ENCODE measurements at regions not wholly inside any gene's neighbourhood (a gene's known extent, or its start where the extent isn't known, plus 50 kb on each side); places are given as distances from the start of the nearest gene placed in this dataset.

DNA sequence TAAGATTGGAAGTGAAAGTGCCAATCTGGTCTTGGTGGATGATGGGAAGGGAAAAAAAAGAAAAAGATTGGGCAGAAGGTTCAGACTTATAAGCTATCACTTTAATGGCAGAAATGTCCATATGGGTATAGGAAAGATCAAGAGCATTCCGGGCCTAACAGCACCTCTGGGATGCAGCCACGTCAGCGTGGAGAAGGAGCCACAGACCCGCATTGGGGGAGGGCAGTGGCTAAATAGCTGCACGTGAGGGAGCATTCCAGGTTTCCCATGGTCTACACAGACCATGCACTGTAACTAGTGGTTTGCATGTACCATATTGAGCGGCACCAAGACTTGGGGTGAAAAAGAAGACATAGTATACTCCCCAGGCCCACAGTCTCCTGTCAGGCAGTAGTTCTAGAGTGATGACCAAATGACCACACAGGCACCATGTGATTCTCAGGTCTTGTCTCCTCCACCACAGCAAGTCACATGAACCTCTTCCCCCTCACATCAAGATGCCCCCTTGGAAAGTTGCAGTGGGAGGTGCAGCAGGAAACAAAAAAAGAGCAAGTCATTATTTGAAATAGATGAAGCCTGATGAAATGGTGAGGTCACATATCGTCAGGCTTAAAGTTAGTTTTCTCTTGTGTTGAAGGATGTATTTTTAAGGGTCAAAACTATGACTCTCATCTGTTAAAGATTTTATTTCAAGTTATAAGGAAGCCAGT is 94.4 kb upstream of the TNFAIP3 start:
- no peak for DNase-seq
- Histone ChIP-seq H3F3A (replicated peaks; ENCODE audit: insufficient read depth) (no peaks in the 10 kb centered on the region), H3K9me3 (no peaks in the 10 kb centered on the region), H3K4me3 (ENCODE audit: low read depth in 2 of 2, low read length in 1 of 2) (no peak overlapping the region), H3K4me2 (no peak overlapping the region), H3K9ac (no peak overlapping the region), H3K36me3 (replicated peaks in 1 of 2; ENCODE audit: control insufficient read depth in 1 of 2, insufficient read depth in 2 of 2, low read length in 1 of 2) (no peaks in the 10 kb centered on the region), H4K20me1 (ENCODE audit: insufficient read depth) (no peaks in the 10 kb centered on the region), H3K79me2 (ENCODE audit: insufficient read depth) (no peaks in the 10 kb centered on the region), H3K27ac (ENCODE audit: low read depth in 2 of 2, low read length in 1 of 2) (no peak overlapping the region), H3K9me2 (no peaks in the 10 kb centered on the region), H3K4me1 (ENCODE audit: control insufficient read depth in 1 of 2, insufficient read depth in 2 of 2, low read depth in 1 of 2, low read length in 1 of 2) (no peaks in the 10 kb centered on the region), H2AFZ (ENCODE audit: low read depth) (no peak overlapping the region), H3K27me3 (ENCODE audit: insufficient read depth) (no peaks in the 10 kb centered on the region)
- ChIA-PET CTCF (no interaction called here), POLR2A (no interaction called here)
- 17% methylated on average over 6 of the region's 7 CpGs for WGBS (ENCODE audit: low lambda C conversion rate)
- TF ChIP-seq NFIC (IDR thresholded peaks at IDR 0.05; ENCODE audit: borderline replicate concordance) (no peak), YY1 (IDR thresholded peaks at IDR 0.05; ENCODE audit: low read depth) (no peak)

DNA sequence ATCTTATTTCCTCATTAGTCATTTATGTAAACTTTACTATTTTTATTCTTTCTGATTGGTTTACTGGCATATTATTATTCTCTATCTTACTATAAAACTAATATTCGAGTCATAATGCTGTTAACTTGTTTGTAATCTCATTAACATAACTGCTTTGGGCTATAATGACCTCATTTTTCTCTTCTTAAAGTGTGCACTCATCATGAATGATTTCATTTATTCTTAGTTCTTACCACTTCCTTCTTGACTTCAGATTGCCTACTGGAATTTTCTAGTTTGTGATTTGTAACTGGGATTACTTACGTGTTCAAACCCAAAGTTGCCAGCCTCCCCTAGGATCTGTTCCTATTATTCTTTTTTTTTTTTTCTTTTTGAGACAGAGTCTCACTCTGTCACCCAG is 91.8 kb upstream of the TNFAIP3 start:
- no peak overlapping the region for H3K4me3 ChIP-seq (ENCODE audit: low read depth in 2 of 2, low read length in 1 of 2)
- H3K4me2 ChIP-seq = no peak overlapping the region
- no peak overlapping the region for H3K9ac ChIP-seq
- H3K36me3 ChIP-seq (replicated peaks in 1 of 2; ENCODE audit: control insufficient read depth in 1 of 2, insufficient read depth in 2 of 2, low read length in 1 of 2) = no peaks in the 10 kb centered on the region
- H3K27ac ChIP-seq (ENCODE audit: low read depth in 2 of 2, low read length in 1 of 2) = no peak overlapping the region
- H3F3A ChIP-seq (replicated peaks; ENCODE audit: insufficient read depth) = no peaks in the 10 kb centered on the region
- H3K9me3 ChIP-seq = no peaks in the 10 kb centered on the region
- H3K9me2 ChIP-seq = no peaks in the 10 kb centered on the region
- ChIA-PET POLR2A (no interaction called here), CTCF (no interaction called here)
- no peak for DNase-seq
- H4K20me1 ChIP-seq (ENCODE audit: insufficient read depth) = no peaks in the 10 kb centered on the region
- 8% methylated on average over 2 of the region's 2 CpGs for WGBS (ENCODE audit: low lambda C conversion rate)
- no peaks in the 10 kb centered on the region for H3K27me3 ChIP-seq (ENCODE audit: insufficient read depth)
- no peaks in the 10 kb centered on the region for H3K4me1 ChIP-seq (ENCODE audit: control insufficient read depth in 1 of 2, insufficient read depth in 2 of 2, low read depth in 1 of 2, low read length in 1 of 2)
- no peak for TF ChIP-seq RFX5 (IDR thresholded peaks at IDR 0.05; ENCODE audit: low read length)
- no peak for TF ChIP-seq MAX (IDR thresholded peaks at IDR 0.05; ENCODE audit: low read depth)
- TF ChIP-seq TEAD4 (IDR thresholded peaks at IDR 0.05; ENCODE audit: borderline replicate concordance, insufficient read depth) = no peak
- TF ChIP-seq JUND (IDR thresholded peaks at IDR 0.05) = no peak
- TF ChIP-seq MXI1 (IDR thresholded peaks at IDR 0.05; ENCODE audit: low read depth, low read length) = no peak
- TF ChIP-seq, protein P1, sequence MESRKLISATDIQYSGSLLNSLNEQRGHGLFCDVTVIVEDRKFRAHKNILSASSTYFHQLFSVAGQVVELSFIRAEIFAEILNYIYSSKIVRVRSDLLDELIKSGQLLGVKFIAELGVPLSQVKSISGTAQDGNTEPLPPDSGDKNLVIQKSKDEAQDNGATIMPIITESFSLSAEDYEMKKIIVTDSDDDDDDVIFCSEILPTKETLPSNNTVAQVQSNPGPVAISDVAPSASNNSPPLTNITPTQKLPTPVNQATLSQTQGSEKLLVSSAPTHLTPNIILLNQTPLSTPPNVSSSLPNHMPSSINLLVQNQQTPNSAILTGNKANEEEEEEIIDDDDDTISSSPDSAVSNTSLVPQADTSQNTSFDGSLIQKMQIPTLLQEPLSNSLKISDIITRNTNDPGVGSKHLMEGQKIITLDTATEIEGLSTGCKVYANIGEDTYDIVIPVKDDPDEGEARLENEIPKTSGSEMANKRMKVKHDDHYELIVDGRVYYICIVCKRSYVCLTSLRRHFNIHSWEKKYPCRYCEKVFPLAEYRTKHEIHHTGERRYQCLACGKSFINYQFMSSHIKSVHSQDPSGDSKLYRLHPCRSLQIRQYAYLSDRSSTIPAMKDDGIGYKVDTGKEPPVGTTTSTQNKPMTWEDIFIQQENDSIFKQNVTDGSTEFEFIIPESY (IDR thresholded peaks at IDR 0.05; ENCODE audit: borderline replicate concordance, low read depth) = no peak
- TF ChIP-seq EP300 (IDR thresholded peaks at IDR 0.05; ENCODE audit: borderline replicate concordance in 1 of 2, low read depth in 1 of 2, low read length in 1 of 2) = no peak
- no peak for TF ChIP-seq FOSL2 (IDR thresholded peaks at IDR 0.05; ENCODE audit: borderline replicate concordance, low read depth)
- TF ChIP-seq FOXM1 (IDR thresholded peaks at IDR 0.05; ENCODE audit: low read depth) = no peak
- TF ChIP-seq NFIC (IDR thresholded peaks at IDR 0.05; ENCODE audit: borderline replicate concordance) = no peak
- no peak for TF ChIP-seq RXRA (IDR thresholded peaks at IDR 0.05; ENCODE audit: borderline replicate concordance, low read depth)
- TF ChIP-seq REST (IDR thresholded peaks at IDR 0.05; ENCODE audit: low read depth, low read length) = no peak
- TF ChIP-seq RCOR1 (IDR thresholded peaks at IDR 0.05; ENCODE audit: low read length) = no peak
- TF ChIP-seq, protein P2, sequence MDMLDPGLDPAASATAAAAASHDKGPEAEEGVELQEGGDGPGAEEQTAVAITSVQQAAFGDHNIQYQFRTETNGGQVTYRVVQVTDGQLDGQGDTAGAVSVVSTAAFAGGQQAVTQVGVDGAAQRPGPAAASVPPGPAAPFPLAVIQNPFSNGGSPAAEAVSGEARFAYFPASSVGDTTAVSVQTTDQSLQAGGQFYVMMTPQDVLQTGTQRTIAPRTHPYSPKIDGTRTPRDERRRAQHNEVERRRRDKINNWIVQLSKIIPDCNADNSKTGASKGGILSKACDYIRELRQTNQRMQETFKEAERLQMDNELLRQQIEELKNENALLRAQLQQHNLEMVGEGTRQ (IDR thresholded peaks at IDR 0.05; ENCODE audit: borderline replicate concordance, low read depth, low read length) = no peak
- TF ChIP-seq EZH2phosphoT487 (IDR thresholded peaks at IDR 0.05; ENCODE audit: borderline replicate concordance, low read depth) = no peak
- TF ChIP-seq, protein P3, sequence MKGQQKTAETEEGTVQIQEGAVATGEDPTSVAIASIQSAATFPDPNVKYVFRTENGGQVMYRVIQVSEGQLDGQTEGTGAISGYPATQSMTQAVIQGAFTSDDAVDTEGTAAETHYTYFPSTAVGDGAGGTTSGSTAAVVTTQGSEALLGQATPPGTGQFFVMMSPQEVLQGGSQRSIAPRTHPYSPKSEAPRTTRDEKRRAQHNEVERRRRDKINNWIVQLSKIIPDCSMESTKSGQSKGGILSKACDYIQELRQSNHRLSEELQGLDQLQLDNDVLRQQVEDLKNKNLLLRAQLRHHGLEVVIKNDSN (IDR thresholded peaks at IDR 0.05; ENCODE audit: borderline replicate concordance, low read depth) = no peak
- TF ChIP-seq ELF1 (IDR thresholded peaks at IDR 0.05) = no peak
- no peaks in the 10 kb centered on the region for H3K79me2 ChIP-seq (ENCODE audit: insufficient read depth)
- no peak overlapping the region for H2AFZ ChIP-seq (ENCODE audit: low read depth)

All from SK-N-SH (cell line).